Muscle of back (tissue), 3 donors: ENCODE measurements at regions not wholly inside any gene's neighbourhood (a gene's known extent, or its start where the extent isn't known, plus 50 kb on each side); places are given as distances from the start of the nearest gene placed in this dataset.

Source experiments
- DNase-seq, 3 donors: peaks; one replicate each; pipeline versions ENCODE4 v3.0.0 to v3.0.0-alpha.2; 2013

- peak in 2 of 3 donors; percentile 9 to 14 for DNase-seq
Measured at GRCh38 chr4:120977435-120977997, 55.0 kb upstream of the PRDM5 start.

- no peak for DNase-seq
Measured at GRCh38 chr4:120973207-120973606, 50.7 kb upstream of the PRDM5 start.
